ENCODE measurements at regions not wholly inside any gene's neighbourhood (a gene's known extent, or its start where the extent isn't known, plus 50 kb on each side); places are given as distances from the start of the nearest gene placed in this dataset.

DNA sequence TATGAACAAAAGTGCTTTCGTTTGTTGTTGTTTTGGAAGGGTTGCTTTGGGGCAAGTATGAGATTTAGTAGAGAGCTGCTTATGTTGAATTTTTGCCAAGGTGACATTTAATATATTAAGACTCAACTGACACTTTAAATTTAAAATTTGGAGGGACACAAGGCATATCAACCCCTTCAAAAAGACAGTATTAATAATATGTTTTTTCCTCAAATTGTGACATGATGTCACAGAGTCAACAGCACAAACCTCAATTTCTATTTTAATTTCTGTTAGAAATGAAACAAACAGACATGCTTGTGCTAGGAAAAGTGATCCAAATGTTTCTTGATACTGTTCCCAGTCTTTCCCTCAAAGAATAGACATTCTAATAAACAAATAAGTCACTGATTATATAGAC is 218.9 kb downstream of the CYRIA start:
- TF ChIP-seq, protein P1, sequence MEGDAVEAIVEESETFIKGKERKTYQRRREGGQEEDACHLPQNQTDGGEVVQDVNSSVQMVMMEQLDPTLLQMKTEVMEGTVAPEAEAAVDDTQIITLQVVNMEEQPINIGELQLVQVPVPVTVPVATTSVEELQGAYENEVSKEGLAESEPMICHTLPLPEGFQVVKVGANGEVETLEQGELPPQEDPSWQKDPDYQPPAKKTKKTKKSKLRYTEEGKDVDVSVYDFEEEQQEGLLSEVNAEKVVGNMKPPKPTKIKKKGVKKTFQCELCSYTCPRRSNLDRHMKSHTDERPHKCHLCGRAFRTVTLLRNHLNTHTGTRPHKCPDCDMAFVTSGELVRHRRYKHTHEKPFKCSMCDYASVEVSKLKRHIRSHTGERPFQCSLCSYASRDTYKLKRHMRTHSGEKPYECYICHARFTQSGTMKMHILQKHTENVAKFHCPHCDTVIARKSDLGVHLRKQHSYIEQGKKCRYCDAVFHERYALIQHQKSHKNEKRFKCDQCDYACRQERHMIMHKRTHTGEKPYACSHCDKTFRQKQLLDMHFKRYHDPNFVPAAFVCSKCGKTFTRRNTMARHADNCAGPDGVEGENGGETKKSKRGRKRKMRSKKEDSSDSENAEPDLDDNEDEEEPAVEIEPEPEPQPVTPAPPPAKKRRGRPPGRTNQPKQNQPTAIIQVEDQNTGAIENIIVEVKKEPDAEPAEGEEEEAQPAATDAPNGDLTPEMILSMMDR (IDR thresholded peaks at IDR 0.05; ENCODE audit: low read depth, low read length), result no peak
- H3K4me3 ChIP-seq (ENCODE audit: low read depth, low read length), result no peak overlapping the region

DNA sequence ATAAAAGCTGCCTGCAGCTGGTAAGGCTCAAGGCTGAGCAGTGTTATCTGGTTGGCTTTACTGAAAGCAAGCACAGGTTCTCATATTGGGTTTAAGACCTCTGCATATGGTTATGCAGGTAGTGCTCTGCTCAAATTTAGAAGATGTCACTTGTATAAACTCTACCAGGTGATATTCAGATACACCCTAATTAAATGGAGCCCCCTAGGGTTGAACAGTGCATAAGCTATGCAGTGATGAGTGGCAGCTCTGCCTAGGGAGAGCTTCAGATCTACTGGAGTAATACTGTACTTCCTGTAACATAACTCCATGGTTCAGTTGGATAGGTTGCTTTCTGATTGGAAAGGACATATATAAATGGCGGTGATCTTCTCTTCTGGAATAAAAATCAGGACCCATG is 222.7 kb downstream of the CYRIA start:
- no peak overlapping the region for H3K4me3 ChIP-seq (ENCODE audit: low read depth, low read length)
- TF ChIP-seq, protein P1 (IDR thresholded peaks at IDR 0.05; ENCODE audit: low read depth, low read length), result no peak

DNA sequence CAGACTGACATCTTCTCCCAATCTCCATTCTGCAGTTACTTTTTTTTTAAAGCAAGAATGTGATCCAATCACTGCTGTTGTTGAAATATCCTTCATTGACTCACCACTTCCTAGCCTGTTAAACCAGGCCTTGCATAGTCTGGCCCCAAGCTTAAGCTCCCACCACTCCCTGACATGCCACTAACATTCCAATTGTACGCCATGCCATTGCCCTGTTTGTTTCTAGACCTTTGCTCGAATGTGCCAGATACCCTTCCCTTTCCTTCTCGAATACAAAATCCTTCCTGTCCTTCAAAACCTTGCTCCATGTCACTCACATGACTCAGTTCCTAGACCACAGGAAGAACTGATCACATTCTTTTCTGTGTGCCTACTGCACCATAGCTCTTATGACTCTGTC is 224.2 kb downstream of the CYRIA start:
- TF ChIP-seq, protein P1 (IDR thresholded peaks at IDR 0.05; ENCODE audit: low read depth, low read length), result no peak
- no peak overlapping the region for H3K4me3 ChIP-seq (ENCODE audit: low read depth, low read length)

DNA sequence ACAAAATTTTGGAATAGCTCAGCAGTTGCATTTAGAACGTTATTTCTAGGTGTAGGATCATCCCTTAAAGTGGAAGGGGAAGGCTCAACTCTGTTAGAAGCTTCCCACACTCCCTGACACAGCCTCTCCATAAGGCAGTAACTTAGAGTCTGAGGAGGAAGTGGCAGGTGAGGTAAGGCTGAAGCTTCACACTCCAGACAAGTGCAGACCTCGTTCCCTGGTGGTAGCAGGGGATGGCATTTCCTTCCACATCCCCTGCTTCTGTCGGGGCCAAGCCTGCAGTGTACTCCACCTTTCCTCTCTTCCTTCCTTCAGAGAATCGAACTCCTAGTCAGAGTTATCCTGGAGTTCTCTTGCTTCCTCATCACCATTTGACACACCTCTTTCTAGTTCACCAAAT is 224.7 kb downstream of the CYRIA start:
- no peak overlapping the region for H3K4me3 ChIP-seq (ENCODE audit: low read depth, low read length)
- TF ChIP-seq, protein P1 (IDR thresholded peaks at IDR 0.05; ENCODE audit: low read depth, low read length), result no peak

DNA sequence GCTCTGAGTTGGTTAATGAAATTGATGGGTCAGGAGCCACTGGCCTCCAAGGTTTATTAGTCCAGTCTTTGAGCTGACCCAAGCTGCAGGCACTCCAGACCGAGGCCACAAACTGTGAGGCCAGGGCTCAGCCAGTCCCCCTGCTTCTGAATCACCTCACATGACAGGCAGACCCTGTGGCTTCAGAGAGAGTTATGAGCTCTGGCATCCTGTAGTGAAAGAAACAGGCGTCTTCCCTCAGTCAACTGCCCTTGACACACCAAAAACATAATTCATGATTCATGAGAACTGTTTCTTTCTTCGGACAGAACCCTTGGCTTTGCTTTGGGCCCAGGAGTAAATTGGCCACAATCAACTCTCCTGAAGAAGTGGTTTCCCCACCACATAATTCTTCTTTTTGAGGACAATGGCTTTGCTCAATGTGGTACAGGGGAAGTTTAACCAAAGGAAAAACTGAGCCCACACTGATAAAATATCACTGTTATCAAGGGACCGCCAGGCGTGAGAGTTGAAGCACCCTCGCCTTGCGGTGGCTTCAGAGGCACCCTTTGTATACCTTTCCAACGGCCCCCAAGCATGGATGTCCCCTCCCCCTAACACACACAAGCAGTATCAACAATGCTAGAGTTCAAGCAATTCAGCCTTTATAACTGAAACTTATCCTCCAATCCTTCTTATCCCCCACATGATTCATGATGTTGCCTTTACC is 226.9 kb downstream of the CYRIA start:
- TF ChIP-seq, protein P1 (IDR thresholded peaks at IDR 0.05; ENCODE audit: low read depth, low read length), result no peak
- no peak overlapping the region for H3K4me3 ChIP-seq (ENCODE audit: low read depth, low read length)

DNA sequence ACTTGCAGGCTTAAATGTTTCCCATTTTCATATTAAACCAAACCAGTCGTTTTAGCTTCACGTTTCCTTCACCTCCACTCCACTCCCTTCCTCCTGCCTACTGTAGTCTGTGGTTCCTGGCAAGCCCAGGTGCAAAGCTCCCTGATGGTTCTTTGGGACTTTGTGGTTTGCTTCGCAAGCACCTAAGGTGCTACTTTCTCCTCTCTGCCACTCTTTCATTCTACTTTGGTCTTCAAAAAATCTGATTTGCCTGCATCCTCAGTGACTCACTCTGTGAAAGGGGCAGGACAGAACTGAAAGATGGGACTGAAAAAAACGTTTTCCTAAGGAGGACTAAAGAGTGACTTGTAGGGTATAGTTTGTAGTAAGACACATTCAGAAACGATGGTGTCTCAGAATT is 228.4 kb downstream of the CYRIA start:
- TF ChIP-seq, protein P1 (IDR thresholded peaks at IDR 0.05; ENCODE audit: low read depth, low read length), result no peak
- no peak overlapping the region for H3K4me3 ChIP-seq (ENCODE audit: low read depth, low read length)

DNA sequence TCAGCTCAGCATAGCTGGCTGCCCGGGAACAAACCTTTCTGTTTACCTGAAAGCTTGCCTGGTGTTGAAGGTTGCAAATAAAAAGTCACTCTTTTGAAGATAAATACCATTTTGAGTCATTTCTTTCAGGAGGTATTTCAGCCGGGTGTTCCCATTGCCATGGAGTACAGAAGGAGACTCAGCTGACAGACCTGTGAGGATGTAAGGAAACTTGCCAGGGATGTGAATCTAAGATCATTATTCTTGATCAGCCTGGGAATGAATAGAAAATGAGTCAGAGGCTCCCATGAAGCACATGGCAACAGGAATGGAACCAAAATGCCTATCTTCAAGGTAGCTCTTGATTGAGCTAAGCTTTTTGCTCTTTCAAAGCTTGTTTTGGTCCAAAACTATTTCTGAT is 231.2 kb downstream of the CYRIA start:
- H3K4me3 ChIP-seq (ENCODE audit: low read depth, low read length), result no peak overlapping the region
- TF ChIP-seq, protein P1 (IDR thresholded peaks at IDR 0.05; ENCODE audit: low read depth, low read length), result no peak
